ENCODE measurements at regions not wholly inside any gene's neighbourhood (a gene's known extent, or its start where the extent isn't known, plus 50 kb on each side); places are given as distances from the start of the nearest gene placed in this dataset.
A peak's percentile ranks its signal among the peaks of the same experiment; 100 is the strongest.

DNA sequence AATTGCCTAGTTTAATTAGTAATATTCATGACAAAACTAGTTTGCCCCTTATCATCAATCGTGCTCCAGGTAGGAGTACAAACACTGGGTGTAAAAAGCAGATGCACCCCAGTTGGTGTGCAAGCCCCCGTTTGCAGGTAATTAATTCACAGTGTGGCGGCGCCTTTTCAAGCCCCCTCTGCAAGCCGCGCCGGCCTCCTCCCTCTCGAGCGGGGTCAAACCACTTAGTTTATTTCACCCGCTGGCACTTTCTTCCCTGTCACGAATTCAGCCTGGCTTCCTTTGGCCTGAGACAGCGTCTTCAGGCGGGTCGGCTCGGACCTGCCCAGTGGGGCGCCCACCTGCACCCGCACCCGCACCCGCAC is 64.7 kb upstream of the MAPRE2 start:
- TF ChIP-seq RAD21 (conservative IDR thresholded peaks at IDR 0.05) (no peak), TAF1 (IDR thresholded peaks at IDR 0.05; ENCODE audit: low read depth) (no peak), EZH2 (IDR thresholded peaks at IDR 0.05; ENCODE audit: borderline replicate concordance, insufficient read depth, low read length, poor library complexity, severe bottlenecking) (no peak), CTCF (IDR thresholded peaks at IDR 0.05; ENCODE audit: poor library complexity, severe bottlenecking) (no peak), MXI1 (conservative IDR thresholded peaks at IDR 0.05; ENCODE audit: poor library complexity, severe bottlenecking) (no peak), EP300 (conservative IDR thresholded peaks at IDR 0.05; ENCODE audit: poor library complexity, severe bottlenecking) (no peak), POLR2AphosphoS5 (IDR thresholded peaks at IDR 0.05) (no peak)
- peaks cover 18% of the 10 kb centered on the region for H3K27me3 ChIP-seq (ENCODE audit: insufficient read depth, low read depth, low read length)

GRCh38 chr18:34976899-34977837 is 64.0 kb upstream of the MAPRE2 start:
- TF ChIP-seq MXI1 (conservative IDR thresholded peaks at IDR 0.05; ENCODE audit: poor library complexity, severe bottlenecking) (peak; percentile 60), RAD21 (conservative IDR thresholded peaks at IDR 0.05) (no peak), EP300 (conservative IDR thresholded peaks at IDR 0.05; ENCODE audit: poor library complexity, severe bottlenecking) (peak; percentile 31), TAF1 (IDR thresholded peaks at IDR 0.05; ENCODE audit: low read depth) (no peak), CTCF (IDR thresholded peaks at IDR 0.05; ENCODE audit: poor library complexity, severe bottlenecking) (peak; percentile 21), SMC3 (conservative IDR thresholded peaks at IDR 0.05; ENCODE audit: poor library complexity) (peak; percentile 30), EZH2 (IDR thresholded peaks at IDR 0.05; ENCODE audit: borderline replicate concordance, insufficient read depth, low read length, poor library complexity, severe bottlenecking) (no peak), POLR2AphosphoS5 (IDR thresholded peaks at IDR 0.05) (peak; percentile 60)
- TF ChIP-seq, protein P1, sequence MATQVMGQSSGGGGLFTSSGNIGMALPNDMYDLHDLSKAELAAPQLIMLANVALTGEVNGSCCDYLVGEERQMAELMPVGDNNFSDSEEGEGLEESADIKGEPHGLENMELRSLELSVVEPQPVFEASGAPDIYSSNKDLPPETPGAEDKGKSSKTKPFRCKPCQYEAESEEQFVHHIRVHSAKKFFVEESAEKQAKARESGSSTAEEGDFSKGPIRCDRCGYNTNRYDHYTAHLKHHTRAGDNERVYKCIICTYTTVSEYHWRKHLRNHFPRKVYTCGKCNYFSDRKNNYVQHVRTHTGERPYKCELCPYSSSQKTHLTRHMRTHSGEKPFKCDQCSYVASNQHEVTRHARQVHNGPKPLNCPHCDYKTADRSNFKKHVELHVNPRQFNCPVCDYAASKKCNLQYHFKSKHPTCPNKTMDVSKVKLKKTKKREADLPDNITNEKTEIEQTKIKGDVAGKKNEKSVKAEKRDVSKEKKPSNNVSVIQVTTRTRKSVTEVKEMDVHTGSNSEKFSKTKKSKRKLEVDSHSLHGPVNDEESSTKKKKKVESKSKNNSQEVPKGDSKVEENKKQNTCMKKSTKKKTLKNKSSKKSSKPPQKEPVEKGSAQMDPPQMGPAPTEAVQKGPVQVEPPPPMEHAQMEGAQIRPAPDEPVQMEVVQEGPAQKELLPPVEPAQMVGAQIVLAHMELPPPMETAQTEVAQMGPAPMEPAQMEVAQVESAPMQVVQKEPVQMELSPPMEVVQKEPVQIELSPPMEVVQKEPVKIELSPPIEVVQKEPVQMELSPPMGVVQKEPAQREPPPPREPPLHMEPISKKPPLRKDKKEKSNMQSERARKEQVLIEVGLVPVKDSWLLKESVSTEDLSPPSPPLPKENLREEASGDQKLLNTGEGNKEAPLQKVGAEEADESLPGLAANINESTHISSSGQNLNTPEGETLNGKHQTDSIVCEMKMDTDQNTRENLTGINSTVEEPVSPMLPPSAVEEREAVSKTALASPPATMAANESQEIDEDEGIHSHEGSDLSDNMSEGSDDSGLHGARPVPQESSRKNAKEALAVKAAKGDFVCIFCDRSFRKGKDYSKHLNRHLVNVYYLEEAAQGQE (IDR thresholded peaks at IDR 0.05; ENCODE audit: borderline replicate concordance): peak; percentile 43
- Histone ChIP-seq H4K20me1 (ENCODE audit: insufficient read depth) (no peaks in the 10 kb centered on the region), H3K4me2 (ENCODE audit: low read length) (peak overlapping the region; percentile 89), H3K9ac (ENCODE audit: low read length) (peak overlapping the region; percentile 76), H3F3A (ENCODE audit: insufficient read depth, low read length, poor library complexity, severe bottlenecking) (peaks cover 7% of the 10 kb centered on the region), H3K4me3 (ENCODE audit: low read length) (peak overlapping the region; percentile 98), H3K9me3 (ENCODE audit: low read length) (no peaks in the 10 kb centered on the region), H3K27ac (ENCODE audit: low read length) (peak overlapping the region; percentile 31), H3K27me3 (ENCODE audit: insufficient read depth, low read depth, low read length) (peaks cover 18% of the 10 kb centered on the region), H2AFZ (ENCODE audit: low read depth, low read length) (peak overlapping the region; percentile 75), H3K36me3 (ENCODE audit: insufficient read depth, low read length) (no peaks in the 10 kb centered on the region), H3K9me2 (ENCODE audit: insufficient read depth, low read length) (no peaks in the 10 kb centered on the region), H3K79me2 (replicated peaks; ENCODE audit: insufficient read depth, low read length) (no peaks in the 10 kb centered on the region)

More for the DNA sequence above, 64.7 kb upstream of the MAPRE2 start:
- Histone ChIP-seq H3K79me2 (replicated peaks; ENCODE audit: insufficient read depth, low read length) (no peaks in the 10 kb centered on the region), H3K27ac (ENCODE audit: low read length) (no peak overlapping the region), H3K4me3 (ENCODE audit: low read length) (peak overlapping the region; percentile 98), H3K4me2 (ENCODE audit: low read length) (peak overlapping the region; percentile 38), H3F3A (ENCODE audit: insufficient read depth, low read length, poor library complexity, severe bottlenecking) (peaks cover 7% of the 10 kb centered on the region), H3K9me3 (ENCODE audit: low read length) (no peaks in the 10 kb centered on the region), H3K9me2 (ENCODE audit: insufficient read depth, low read length) (no peaks in the 10 kb centered on the region), H4K20me1 (ENCODE audit: insufficient read depth) (no peaks in the 10 kb centered on the region), H2AFZ (ENCODE audit: low read depth, low read length) (no peak overlapping the region), H3K9ac (ENCODE audit: low read length) (peak overlapping the region; percentile 76), H3K36me3 (ENCODE audit: insufficient read depth, low read length) (no peaks in the 10 kb centered on the region)
